BE2C (cell line): ENCODE measurements at regions not wholly inside any gene's neighbourhood (a gene's known extent, or its start where the extent isn't known, plus 50 kb on each side); places are given as distances from the start of the nearest gene placed in this dataset.
"Not testable (repeated sequence)": the region's sequence is repeated elsewhere in the genome, so short reads cannot be mapped to it uniquely, and the experiment has no call there.

Experiments
- DNase-seq: peaks from one replicate; pipeline ENCODE4 v3.0.0-alpha.2; 2020
- H3K27me3 ChIP-seq: fragments of 250-450 bp; sonication (Bioruptor Pico); 2 replicates; pipeline ENCODE4 v1.5.1; 2020; ENCODE audit warnings: mild to moderate bottlenecking
- H3K36me3 ChIP-seq: fragments of 250-450 bp; sonication (Bioruptor Pico); 2 replicates; pipeline ENCODE4 v1.5.1; 2020; ENCODE audit warnings: mild to moderate bottlenecking
- H3K4me1 ChIP-seq: fragments of 250-450 bp; sonication (Bioruptor Pico); 2 replicates; pipeline ENCODE4 v1.5.1; 2020
- H3K4me3 ChIP-seq: 2 replicates; pipeline ENCODE4 v1.5.1; 2011; ENCODE audit warnings: low read depth, low read length
- H3K9me3 ChIP-seq: fragments of 250-450 bp; sonication (Bioruptor Pico); 2 replicates; pipeline ENCODE4 v1.5.1; 2020
- CTCF ChIP-seq: IDR thresholded peaks from 2 replicates; pipeline ENCODE4 v1.5.1; 2012; ENCODE audit warnings: mild to moderate bottlenecking, low read depth, low read length

GRCh38 chr14:45757655-45758054 lies 504.7 kb upstream of the MIS18BP1 start:
- no peak for DNase-seq
- Histone ChIP-seq H3K9me3 (no peaks in the 10 kb centered on the region), H3K36me3 (no peaks in the 10 kb centered on the region), H3K27me3 (no peaks in the 10 kb centered on the region), H3K4me1 (no peaks in the 10 kb centered on the region), H3K4me3 (no peak overlapping the region)
- TF ChIP-seq CTCF: no peak

GRCh38 chr14:45756412-45756811 lies 503.4 kb upstream of the MIS18BP1 start:
- H3K36me3 ChIP-seq, H3K4me1 ChIP-seq, DNase-seq, H3K27me3 ChIP-seq, H3K4me3 ChIP-seq, H3K9me3 ChIP-seq: not testable (repeated sequence)

GRCh38 chr14:45743884-45744283 lies 490.9 kb upstream of the MIS18BP1 start:
- no peaks in the 10 kb centered on the region for H3K9me3 ChIP-seq
- H3K27me3 ChIP-seq: no peaks in the 10 kb centered on the region
- H3K4me1 ChIP-seq: no peaks in the 10 kb centered on the region
- no peaks in the 10 kb centered on the region for H3K36me3 ChIP-seq
- no peak for TF ChIP-seq CTCF
- DNase-seq: no peak
- H3K4me3 ChIP-seq: no peak overlapping the region

GRCh38 chr14:45742187-45742586 lies 489.2 kb upstream of the MIS18BP1 start:
- no peak for TF ChIP-seq CTCF
- no peaks in the 10 kb centered on the region for H3K27me3 ChIP-seq
- DNase-seq: no peak
- H3K4me3 ChIP-seq: no peak overlapping the region
- no peaks in the 10 kb centered on the region for H3K9me3 ChIP-seq
- no peaks in the 10 kb centered on the region for H3K36me3 ChIP-seq
- no peaks in the 10 kb centered on the region for H3K4me1 ChIP-seq

GRCh38 chr14:45728434-45729225 lies 475.6 kb upstream of the MIS18BP1 start:
- DNase-seq: no peak
- H3K4me3 ChIP-seq: no peak overlapping the region
- H3K27me3 ChIP-seq: 0 out of 2 replicates have a peak, but pooled peaks cover 4% of the 10 kb centered on the region
- no peaks in the 10 kb centered on the region for H3K9me3 ChIP-seq
- no peaks in the 10 kb centered on the region for H3K36me3 ChIP-seq
- H3K4me1 ChIP-seq: no peaks in the 10 kb centered on the region
- TF ChIP-seq CTCF: no peak

- H3K36me3 ChIP-seq: no peaks in the 10 kb centered on the region
- H3K4me1 ChIP-seq: no peaks in the 10 kb centered on the region
- H3K27me3 ChIP-seq: 0 out of 2 replicates have a peak, but pooled peaks cover 4% of the 10 kb centered on the region
- H3K4me3 ChIP-seq: no peak overlapping the region
- no peaks in the 10 kb centered on the region for H3K9me3 ChIP-seq
- no peak for DNase-seq
- no peak for TF ChIP-seq CTCF
These were observed 474.1 kb upstream of the MIS18BP1 start for GRCh38 chr14:45727133-45727532.
